ENCODE measurements at regions not wholly inside any gene's neighbourhood (a gene's known extent, or its start where the extent isn't known, plus 50 kb on each side); places are given as distances from the start of the nearest gene placed in this dataset.
"Not testable (repeated sequence)": the region's sequence is repeated elsewhere in the genome, so short reads cannot be mapped to it uniquely, and the experiment has no call there.

DNA sequence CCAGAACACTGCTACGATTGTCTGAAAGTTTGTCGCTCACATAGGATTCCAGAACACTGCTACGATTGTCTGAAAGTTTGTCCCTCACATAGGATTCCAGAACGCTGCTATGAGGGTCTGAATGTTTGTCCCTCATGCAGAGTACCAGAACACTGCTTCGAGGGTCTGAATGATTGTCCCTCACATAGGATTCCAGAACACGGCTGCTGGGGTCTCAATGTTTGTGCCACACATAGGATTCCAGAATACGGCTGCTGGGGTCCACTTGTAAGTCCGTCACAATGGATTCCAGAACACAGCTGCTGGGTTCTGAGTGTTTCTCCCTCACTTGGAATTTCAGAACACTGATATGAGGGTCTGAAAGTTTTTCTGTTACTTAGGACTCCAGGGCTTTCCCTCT is 203.3 kb downstream of the FOXD4L6 start:
- H3K9me3 ChIP-seq = peaks cover 0 to 94% of the 10 kb centered on the region in 2 donors
- H3K27ac ChIP-seq = no peak overlapping the region
- no peak overlapping the region for H3K4me3 ChIP-seq
- DNase-seq (no peak), ATAC-seq (no peak)
- no peaks in the 10 kb centered on the region for H3K4me1 ChIP-seq
- intact Hi-C loops (cut with DNase I) = no loop called here
- H3K36me3 ChIP-seq = no peaks in the 10 kb centered on the region
- H3K27me3 ChIP-seq = no peaks in the 10 kb centered on the region
- TF ChIP-seq, protein P1, sequence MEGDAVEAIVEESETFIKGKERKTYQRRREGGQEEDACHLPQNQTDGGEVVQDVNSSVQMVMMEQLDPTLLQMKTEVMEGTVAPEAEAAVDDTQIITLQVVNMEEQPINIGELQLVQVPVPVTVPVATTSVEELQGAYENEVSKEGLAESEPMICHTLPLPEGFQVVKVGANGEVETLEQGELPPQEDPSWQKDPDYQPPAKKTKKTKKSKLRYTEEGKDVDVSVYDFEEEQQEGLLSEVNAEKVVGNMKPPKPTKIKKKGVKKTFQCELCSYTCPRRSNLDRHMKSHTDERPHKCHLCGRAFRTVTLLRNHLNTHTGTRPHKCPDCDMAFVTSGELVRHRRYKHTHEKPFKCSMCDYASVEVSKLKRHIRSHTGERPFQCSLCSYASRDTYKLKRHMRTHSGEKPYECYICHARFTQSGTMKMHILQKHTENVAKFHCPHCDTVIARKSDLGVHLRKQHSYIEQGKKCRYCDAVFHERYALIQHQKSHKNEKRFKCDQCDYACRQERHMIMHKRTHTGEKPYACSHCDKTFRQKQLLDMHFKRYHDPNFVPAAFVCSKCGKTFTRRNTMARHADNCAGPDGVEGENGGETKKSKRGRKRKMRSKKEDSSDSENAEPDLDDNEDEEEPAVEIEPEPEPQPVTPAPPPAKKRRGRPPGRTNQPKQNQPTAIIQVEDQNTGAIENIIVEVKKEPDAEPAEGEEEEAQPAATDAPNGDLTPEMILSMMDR (IDR thresholded peaks at IDR 0.05) = no peak

DNA sequence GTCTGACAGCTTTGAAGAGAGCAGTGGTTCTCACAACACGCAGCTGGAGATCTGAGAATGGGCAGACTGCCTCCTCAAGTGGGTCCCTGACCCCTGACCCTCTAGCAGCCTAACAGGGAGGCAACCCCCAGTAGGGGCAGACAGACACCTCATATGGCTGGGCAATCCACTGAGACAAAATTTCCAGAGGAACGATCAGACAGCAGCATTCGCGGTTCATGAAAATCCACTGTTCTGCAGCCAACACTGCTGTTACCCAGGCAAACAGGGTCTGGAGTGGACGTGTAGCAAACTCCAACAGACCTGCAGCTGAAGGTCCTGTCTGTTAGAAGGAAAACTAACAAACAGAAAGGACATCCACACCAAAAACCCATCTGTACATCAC is 212.1 kb downstream of the FOXD4L6 start:
- H3K36me3 ChIP-seq; intact Hi-C loops (cut with DNase I); H3K4me1 ChIP-seq; H3K4me3 ChIP-seq; H3K27me3 ChIP-seq; ATAC-seq; H3K27ac ChIP-seq; DNase-seq: not testable (repeated sequence)
- peaks cover 4 to 91% of the 10 kb centered on the region in 2 donors for H3K9me3 ChIP-seq

DNA sequence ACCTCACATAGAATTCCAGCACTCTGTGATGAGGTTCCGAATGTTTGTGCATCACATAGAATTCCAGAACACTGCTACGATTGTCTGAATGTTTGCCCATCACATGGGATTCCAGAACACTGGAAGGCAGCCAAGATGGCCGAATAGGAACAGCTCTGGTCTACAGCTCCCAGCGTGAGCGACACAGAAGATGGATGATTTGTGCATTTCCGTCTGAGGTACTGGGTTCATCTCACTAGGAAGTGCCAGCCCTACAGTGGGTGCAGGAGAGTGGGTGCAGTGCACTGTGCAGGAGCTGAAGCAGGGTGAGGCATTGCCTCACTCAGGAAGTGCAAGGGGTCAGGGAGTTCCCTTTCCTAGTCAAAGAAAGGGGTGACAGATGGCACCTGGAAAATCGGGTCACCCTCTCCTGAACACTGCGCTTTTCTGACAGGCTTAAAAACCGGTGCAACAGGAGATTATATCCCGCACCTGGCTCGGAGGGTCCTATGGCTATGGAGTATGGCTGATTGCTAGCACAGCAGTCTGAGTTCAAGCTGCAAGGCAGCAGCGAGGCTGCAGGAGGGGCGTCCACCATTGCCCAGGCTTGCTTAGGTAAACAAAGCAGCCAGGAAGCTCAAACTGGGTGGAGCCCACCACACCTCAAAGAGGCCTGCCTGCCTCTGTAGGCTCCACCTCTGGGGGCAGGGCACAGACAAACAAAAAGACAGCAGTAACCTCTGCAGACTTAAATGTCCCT is 212.7 kb downstream of the FOXD4L6 start:
- H3K27me3 ChIP-seq; H3K4me1 ChIP-seq; ATAC-seq; H3K4me3 ChIP-seq; intact Hi-C loops (cut with DNase I); H3K36me3 ChIP-seq; H3K27ac ChIP-seq: not testable (repeated sequence)
- peaks cover 4 to 92% of the 10 kb centered on the region in 2 donors for H3K9me3 ChIP-seq
- peak in 1 of 4 donors; percentile 60 for DNase-seq

DNA sequence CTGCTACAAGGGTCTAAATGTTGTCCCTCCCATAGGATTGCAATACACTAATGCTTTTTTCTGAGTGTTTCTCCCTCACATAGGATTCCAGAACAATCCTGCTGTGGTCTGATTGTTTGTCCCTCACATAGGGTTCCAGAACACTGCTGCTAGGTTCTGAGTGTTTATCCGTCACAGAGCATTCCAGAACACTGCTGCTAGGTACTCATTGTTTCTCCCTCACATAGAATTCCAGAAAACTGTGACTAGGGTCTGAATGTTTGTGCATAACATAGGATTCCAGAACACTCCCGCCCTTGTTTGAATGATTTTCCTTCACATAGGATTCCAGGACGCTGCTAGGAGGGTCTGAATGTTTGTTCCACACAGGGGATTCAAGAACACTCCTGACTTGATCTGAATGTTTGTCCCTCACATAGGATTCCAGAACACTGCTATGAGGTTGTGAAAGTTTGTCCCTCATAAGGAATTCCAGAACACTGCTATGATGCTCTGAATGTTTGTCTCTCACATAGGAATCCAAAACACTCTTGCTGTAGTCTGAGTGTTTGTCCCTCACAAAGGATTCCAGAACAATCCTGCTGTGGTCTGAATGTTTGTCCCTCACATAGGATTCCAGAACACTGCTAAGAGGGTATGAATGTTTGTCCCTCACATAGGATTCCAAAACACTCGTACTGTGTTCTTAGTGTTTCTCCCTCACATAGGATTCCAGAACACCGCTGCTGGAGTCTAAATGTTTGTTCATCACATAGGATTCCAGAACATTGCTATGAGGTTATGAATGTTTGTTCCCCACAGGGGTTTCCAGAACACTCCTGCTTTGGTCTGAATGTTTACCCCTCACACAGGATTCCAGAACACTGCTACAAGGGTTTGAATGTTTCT is 213.5 kb downstream of the FOXD4L6 start:
- H3K36me3 ChIP-seq = no peaks in the 10 kb centered on the region

DNA sequence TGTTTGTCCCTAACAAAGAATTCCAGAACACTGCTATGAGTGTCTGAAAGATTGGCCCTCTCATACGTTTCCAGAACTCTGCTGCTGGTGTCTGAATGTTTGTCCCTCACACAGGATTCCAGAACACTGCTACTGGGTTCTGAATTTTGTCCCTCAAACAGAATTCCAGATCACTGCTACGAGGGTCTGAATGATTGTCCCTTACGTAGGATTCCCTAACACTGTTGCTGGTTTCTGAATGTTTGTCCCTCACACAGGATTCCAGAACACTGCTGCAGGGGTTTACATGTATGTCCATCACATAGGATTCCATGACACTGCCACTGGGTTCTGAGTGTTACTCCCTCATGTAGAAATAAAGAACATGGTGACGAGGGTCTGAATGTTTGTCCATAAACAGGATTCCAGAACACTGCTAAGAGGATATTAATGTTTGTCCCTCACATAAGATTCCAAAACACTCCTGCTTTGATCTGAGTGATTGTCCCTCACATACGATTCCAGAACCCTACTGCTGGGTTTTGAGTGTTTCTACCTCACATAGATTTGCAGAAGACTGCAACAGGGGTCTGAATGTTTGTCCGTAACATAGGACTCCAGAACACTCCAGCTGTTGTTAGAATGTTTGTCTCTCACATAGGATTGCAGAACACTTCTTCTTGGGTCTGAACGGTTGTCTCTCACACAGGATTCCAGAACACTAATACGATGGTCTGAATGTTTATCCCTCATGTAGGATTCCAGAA is 214.4 kb downstream of the FOXD4L6 start:
- no peak for ATAC-seq
- no peak overlapping the region for H3K27ac ChIP-seq
- no peak for DNase-seq
- no peak overlapping the region for H3K4me3 ChIP-seq
- no peaks in the 10 kb centered on the region for H3K27me3 ChIP-seq
- H3K36me3 ChIP-seq = no peaks in the 10 kb centered on the region
- H3K4me1 ChIP-seq = no peaks in the 10 kb centered on the region
- peaks cover 4 to 95% of the 10 kb centered on the region in 2 donors for H3K9me3 ChIP-seq
- TF ChIP-seq, protein P1 (IDR thresholded peaks at IDR 0.05) = no peak
- intact Hi-C loops (cut with DNase I) = no loop called here

More for the DNA sequence above, 213.5 kb downstream of the FOXD4L6 start:
- DNase-seq (no peak), ATAC-seq (no peak)
- H3K27ac ChIP-seq = no peak overlapping the region
- no peaks in the 10 kb centered on the region for H3K27me3 ChIP-seq
- no peaks in the 10 kb centered on the region for H3K4me1 ChIP-seq
- peaks cover 4 to 95% of the 10 kb centered on the region in 2 donors for H3K9me3 ChIP-seq
- TF ChIP-seq, protein P1 (IDR thresholded peaks at IDR 0.05) = no peak
- intact Hi-C loops (cut with DNase I) = no loop called here
- H3K4me3 ChIP-seq = no peak overlapping the region

Data from left lung (tissue), 4 donors.